Transverse colon (tissue), 4 donors: ENCODE measurements at regions not wholly inside any gene's neighbourhood (a gene's known extent, or its start where the extent isn't known, plus 50 kb on each side); places are given as distances from the start of the nearest gene placed in this dataset.
"Not testable (repeated sequence)": the region's sequence is repeated elsewhere in the genome, so short reads cannot be mapped to it uniquely, and the experiment has no call there.

Experiments
- DNase-seq: peaks from one replicate; pipeline ENCODE4 v3.0.0-alpha.2; 2019
- H3K27ac ChIP-seq, 4 donors: fragments of 200-600 bp; sonication (generic); 2 replicates each; pipeline ENCODE4 v1.5.1; 2016 to 2018; ENCODE audit warnings: inconsistent platforms in 4 of 4
- H3K27me3 ChIP-seq: fragments of 200-600 bp; sonication (generic); 2 replicates; pipeline ENCODE4 v1.5.1; 2017; ENCODE audit warnings: inconsistent platforms
- H3K36me3 ChIP-seq, 4 donors: fragments of 200-600 bp; sonication (generic); 2 replicates each; pipeline ENCODE4 v1.5.1; 2017 to 2019; ENCODE audit warnings: inconsistent platforms in 4 of 4
- H3K4me1 ChIP-seq, 4 donors: fragments of 200-600 bp; sonication (generic); 2 replicates each; pipeline ENCODE4 v1.5.1; 2017 to 2020; ENCODE audit warnings: inconsistent platforms in 4 of 4
- H3K4me3 ChIP-seq, 4 donors: fragments of 200-600 bp; sonication (generic); 1 replicate in 1 of 4; 2 replicates in 3 of 4; pipeline versions ENCODE4 v1.5.1 to v1.6.1; 2017 to 2019; ENCODE audit warnings: inconsistent platforms in 4 of 4
- H3K9me3 ChIP-seq, 2 donors: fragments of 200-600 bp; sonication (generic); 2 replicates each; pipeline ENCODE4 v1.5.1; 2017 to 2019; ENCODE audit warnings: inconsistent platforms in 2 of 2
- EP300 ChIP-seq: sonication (generic); formaldehyde crosslinking; IDR thresholded peaks from one replicate; pipeline ENCODE4 v1.6.1; 2017; ENCODE audit warnings: antibody characterized with exemption, low read depth
- POLR2A ChIP-seq: fragments of 450-650 bp; IDR thresholded peaks from one replicate; pipeline ENCODE4 v1.6.1; 2016; ENCODE audit warnings: antibody characterized with exemption, mild to moderate bottlenecking, moderate library complexity
- POLR2AphosphoS5 ChIP-seq, 3 donors: sonication (generic); formaldehyde crosslinking; IDR thresholded peaks; one replicate each; pipeline ENCODE4 v1.6.1; 2016; ENCODE audit warnings: antibody characterized with exemption in 3 of 3
- WGBS, 2 donors: methylation state at CpG; one replicate each; pipeline ENCODE4 v1.1.5; 2018; ENCODE audit warnings: low coverage in 1 of 2; 5-methylcytosine and 5-hydroxymethylcytosine counted together
- in situ Hi-C, 4 donors: fragments of 200-750 bp; cut with MboI; loops; one replicate each; pipeline versions ENCODE4 v1.15.0 to v1.15.1; 2017; ENCODE audit warnings: low sequenced_read_pairs in 3 of 4, low pct_ligation_motif_present in 1 of 4, low pct_unique_long_range_greater_than_20kb in 1 of 4
- intact Hi-C: fragments of 100-400 bp; cut with DNase I; formaldehyde crosslinking; loops from one replicate; pipeline ENCODE4 v1.15.1; 2023; ENCODE audit warnings: low total_unique reads
- TF ChIP-seq, protein P1 (sequence below), 5 experiments: fragments of 200-600 bp in 3 of 5; fragments of 450-650 bp in 2 of 5; sonication (generic) in 3 of 5; IDR thresholded peaks; 1 replicate in 2 of 5; 2 replicates in 3 of 5; pipeline ENCODE4 v1.5.1; 2016 to 2017; ENCODE audit warnings: antibody characterized with exemption in 5 of 5, inconsistent platforms in 3 of 5, mild to moderate bottlenecking in 2 of 5, moderate library complexity in 1 of 5

DNA sequence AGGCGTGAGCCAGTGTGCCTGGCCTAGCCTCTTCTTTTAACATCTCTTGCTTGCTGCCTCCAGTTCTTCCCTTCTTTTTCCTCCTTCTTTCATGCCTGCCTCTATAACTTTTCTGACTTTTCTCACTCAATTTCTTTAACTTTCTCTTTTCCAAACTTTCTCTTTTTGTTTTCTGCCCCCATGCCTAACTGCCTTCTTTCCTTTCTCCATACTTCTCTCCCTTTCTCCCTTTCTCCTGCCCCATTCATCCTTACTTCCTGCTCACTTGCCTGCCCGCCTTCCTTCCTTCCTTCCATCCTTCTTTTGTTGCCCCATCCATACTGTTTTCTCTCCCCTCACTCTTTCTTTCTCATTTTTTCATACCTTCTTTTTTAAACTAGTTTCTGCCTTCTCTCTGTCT lies 105.2 kb downstream of the RBMX2 start:
- H3K4me1 ChIP-seq, result no peaks in the 10 kb centered on the region
- intact Hi-C loops, result no loop called here
- H3K4me3 ChIP-seq, result no peak overlapping the region
- H3K27me3 ChIP-seq, result no peaks in the 10 kb centered on the region
- H3K36me3 ChIP-seq, result no peaks in the 10 kb centered on the region
- no peak for DNase-seq
- no peaks in the 10 kb centered on the region for H3K9me3 ChIP-seq
- whole genome bisulfite sequencing, 2 donors, result 77 to 100% methylated on average over 1 to 2 of the region's 2 CpGs
- no peak for TF ChIP-seq POLR2AphosphoS5 (IDR thresholded peaks at IDR 0.05)
- TF ChIP-seq POLR2A, result no peak
- TF ChIP-seq, protein P1, sequence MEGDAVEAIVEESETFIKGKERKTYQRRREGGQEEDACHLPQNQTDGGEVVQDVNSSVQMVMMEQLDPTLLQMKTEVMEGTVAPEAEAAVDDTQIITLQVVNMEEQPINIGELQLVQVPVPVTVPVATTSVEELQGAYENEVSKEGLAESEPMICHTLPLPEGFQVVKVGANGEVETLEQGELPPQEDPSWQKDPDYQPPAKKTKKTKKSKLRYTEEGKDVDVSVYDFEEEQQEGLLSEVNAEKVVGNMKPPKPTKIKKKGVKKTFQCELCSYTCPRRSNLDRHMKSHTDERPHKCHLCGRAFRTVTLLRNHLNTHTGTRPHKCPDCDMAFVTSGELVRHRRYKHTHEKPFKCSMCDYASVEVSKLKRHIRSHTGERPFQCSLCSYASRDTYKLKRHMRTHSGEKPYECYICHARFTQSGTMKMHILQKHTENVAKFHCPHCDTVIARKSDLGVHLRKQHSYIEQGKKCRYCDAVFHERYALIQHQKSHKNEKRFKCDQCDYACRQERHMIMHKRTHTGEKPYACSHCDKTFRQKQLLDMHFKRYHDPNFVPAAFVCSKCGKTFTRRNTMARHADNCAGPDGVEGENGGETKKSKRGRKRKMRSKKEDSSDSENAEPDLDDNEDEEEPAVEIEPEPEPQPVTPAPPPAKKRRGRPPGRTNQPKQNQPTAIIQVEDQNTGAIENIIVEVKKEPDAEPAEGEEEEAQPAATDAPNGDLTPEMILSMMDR (IDR thresholded peaks at IDR 0.05), result no peak
- no peak for TF ChIP-seq EP300
- H3K27ac ChIP-seq, result no peak overlapping the region
- in situ Hi-C loops, result no loop called here

DNA sequence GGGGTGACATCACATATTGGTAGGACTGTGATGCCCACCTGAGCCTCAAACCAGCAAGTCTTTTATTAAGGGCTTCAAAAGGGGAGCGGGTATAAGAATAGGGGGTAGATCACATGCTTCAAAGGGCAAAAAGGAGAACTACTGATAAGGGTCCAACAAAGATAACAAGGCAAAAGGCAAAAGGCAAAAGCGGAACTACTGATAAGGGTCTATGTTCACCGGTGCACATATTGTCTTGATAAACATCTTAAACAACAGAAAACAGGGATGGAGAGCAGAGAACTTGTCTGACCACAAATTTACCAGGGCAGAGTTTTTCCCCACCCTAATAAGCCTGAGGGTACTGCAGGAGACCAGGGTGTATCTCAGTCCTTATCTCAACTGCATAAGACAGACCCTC lies 110.7 kb downstream of the RBMX2 start:
- H3K27ac ChIP-seq, in situ Hi-C loops, H3K36me3 ChIP-seq, H3K9me3 ChIP-seq, H3K4me1 ChIP-seq, H3K4me3 ChIP-seq, DNase-seq, H3K27me3 ChIP-seq, intact Hi-C loops: not testable (repeated sequence)
- WGBS, 2 donors, result 82% methylated on average over 3 of the region's 3 CpGs; no CpG with 5 or more reads in 1 of the 2 donors

DNA sequence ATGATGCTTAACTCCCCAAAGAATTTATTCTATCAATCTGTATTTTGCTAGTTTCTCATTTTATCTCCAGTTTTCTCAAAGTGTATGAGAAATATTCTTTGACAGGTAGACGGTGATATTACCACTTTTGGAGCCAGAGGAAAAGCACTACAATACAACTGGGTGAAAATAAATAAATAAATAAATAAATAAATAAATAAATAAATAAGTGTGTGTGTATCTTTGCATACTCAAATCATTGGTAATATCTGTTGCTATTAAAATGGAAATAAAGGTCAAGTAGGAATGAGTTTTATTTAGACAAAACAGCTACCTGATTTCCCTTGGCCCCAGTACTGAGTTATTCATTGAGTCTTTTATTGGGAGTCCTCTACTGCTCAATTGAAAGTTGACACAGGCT lies 114.3 kb downstream of the RBMX2 start:
- TF ChIP-seq POLR2A (no peak), POLR2AphosphoS5 (IDR thresholded peaks at IDR 0.05) (no peak), EP300 (no peak)
- TF ChIP-seq, protein P1 (IDR thresholded peaks at IDR 0.05), result no peak
- in situ Hi-C loops (no loop called here), intact Hi-C loops (no loop called here)
- no peak for DNase-seq
- Histone ChIP-seq H3K27ac (no peak overlapping the region), H3K4me1 (no peaks in the 10 kb centered on the region), H3K36me3 (no peaks in the 10 kb centered on the region), H3K4me3 (no peak overlapping the region), H3K9me3 (no peaks in the 10 kb centered on the region), H3K27me3 (no peaks in the 10 kb centered on the region)
- WGBS, 2 donors, result 82 to 100% methylated on average over 1 of the region's 1 CpG

DNA sequence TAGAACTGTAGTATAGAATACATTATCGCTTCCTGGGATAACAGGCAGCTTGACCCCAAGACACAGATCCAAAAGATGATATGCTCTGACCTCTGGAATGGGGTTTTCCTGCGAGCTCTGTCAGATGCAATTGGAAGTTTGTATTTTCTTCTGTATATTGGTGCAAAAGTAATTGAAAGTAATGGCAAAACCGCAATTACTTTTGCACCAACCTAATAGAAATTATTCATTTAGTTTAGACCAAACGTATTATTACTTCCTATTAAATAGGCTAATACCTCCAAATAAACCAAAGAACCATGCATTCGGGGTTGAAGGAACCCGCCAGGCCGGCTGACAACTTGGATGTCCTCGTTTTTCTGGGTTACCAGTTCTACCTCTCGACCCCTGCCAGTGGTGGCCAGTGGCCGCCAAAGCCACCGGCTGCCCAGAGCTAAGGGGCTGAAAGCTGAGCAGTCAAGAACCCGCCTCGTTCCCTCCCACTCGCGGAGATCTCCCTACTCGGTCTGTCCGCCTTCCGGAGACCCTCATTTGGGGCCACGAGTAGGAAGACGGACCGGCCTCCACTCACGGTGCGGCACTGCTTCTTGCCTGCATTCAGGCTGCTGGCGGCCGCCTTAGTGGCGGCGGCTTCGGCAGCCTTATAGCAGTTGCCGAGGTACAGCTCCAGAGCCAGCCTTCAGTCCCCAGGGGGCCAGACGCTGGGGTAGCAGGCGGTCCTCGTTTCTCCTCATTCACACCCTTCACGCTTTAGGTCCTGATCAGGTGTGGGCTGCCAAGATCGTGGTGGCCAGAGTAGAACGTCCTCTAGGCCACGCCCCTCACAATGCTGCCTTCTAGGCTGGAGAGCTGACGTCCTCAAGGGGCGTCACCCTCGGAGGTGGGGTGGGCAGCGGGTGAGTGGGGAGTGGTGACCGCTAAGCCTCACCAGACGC lies 121.9 kb downstream of the RBMX2 start:
- Histone ChIP-seq H3K27me3 (no peaks in the 10 kb centered on the region), H3K27ac (no peak overlapping the region), H3K4me3 (peak overlapping the region in 3 of 4 donors; percentile 14 to 38 (median 17)), H3K36me3 (no peaks in the 10 kb centered on the region), H3K4me1 (no peaks in the 10 kb centered on the region), H3K9me3 (no peaks in the 10 kb centered on the region)
- in situ Hi-C loops, result no loop called here
- no peak for TF ChIP-seq EP300
- TF ChIP-seq, protein P1 (IDR thresholded peaks at IDR 0.05), result no peak
- TF ChIP-seq POLR2AphosphoS5 (IDR thresholded peaks at IDR 0.05), result no peak
- no peak for TF ChIP-seq POLR2A
- DNase-seq, result peak; percentile 25
- WGBS, 2 donors, result 48 to 100% methylated on average over 1 to 42 of the region's 42 CpGs
- intact Hi-C loops, result no loop called here
